ENCODE measurements at regions not wholly inside any gene's neighbourhood (a gene's known extent, or its start where the extent isn't known, plus 50 kb on each side); places are given as distances from the start of the nearest gene placed in this dataset.

- Histone ChIP-seq H3K27me3 (no peaks in the 10 kb centered on the region), H3K4me1 (no peaks in the 10 kb centered on the region), H3K36me3 (no peaks in the 10 kb centered on the region), H3K4me3 (no peak overlapping the region), H3K9me3 (no peaks in the 10 kb centered on the region), H3K27ac (no peak overlapping the region)
- intact Hi-C loops (cut with DNase I; ENCODE audit: low total_unique reads) = no loop called here
- no peak for DNase-seq
- TF ChIP-seq, protein P1, sequence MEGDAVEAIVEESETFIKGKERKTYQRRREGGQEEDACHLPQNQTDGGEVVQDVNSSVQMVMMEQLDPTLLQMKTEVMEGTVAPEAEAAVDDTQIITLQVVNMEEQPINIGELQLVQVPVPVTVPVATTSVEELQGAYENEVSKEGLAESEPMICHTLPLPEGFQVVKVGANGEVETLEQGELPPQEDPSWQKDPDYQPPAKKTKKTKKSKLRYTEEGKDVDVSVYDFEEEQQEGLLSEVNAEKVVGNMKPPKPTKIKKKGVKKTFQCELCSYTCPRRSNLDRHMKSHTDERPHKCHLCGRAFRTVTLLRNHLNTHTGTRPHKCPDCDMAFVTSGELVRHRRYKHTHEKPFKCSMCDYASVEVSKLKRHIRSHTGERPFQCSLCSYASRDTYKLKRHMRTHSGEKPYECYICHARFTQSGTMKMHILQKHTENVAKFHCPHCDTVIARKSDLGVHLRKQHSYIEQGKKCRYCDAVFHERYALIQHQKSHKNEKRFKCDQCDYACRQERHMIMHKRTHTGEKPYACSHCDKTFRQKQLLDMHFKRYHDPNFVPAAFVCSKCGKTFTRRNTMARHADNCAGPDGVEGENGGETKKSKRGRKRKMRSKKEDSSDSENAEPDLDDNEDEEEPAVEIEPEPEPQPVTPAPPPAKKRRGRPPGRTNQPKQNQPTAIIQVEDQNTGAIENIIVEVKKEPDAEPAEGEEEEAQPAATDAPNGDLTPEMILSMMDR (IDR thresholded peaks at IDR 0.05) = no peak
Observed at GRCh38 chr4:136831553-136831952, 700.7 kb downstream of the PCDH18 start.

DNA sequence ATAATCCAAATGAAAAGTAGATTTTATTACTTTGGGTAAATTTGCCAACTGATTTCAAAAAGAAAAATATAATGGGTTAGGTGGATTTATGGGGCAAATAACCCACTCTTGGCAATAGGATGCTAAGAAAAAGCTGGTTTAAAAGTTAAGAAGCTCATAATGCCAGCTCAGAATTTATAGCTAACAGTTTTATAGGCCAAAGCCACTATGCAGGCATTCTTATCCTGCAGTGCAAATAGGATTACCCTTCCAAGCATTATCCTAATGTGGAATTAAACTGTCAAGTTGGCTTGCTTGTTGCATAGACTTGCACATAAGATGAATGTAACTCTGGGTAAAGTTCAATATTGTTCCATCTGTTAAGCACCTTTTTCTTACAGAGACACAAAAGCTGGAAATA lies 703.0 kb downstream of the PCDH18 start:
- intact Hi-C loops (cut with DNase I; ENCODE audit: low total_unique reads) = no loop called here
- no peak for DNase-seq
- TF ChIP-seq, protein P1 (IDR thresholded peaks at IDR 0.05) = no peak
- no peaks in the 10 kb centered on the region for H3K27me3 ChIP-seq
- H3K36me3 ChIP-seq = no peaks in the 10 kb centered on the region
- no peak overlapping the region for H3K4me3 ChIP-seq
- no peak overlapping the region for H3K27ac ChIP-seq
- no peaks in the 10 kb centered on the region for H3K4me1 ChIP-seq
- no peaks in the 10 kb centered on the region for H3K9me3 ChIP-seq

- Histone ChIP-seq H3K4me3 (no peak overlapping the region), H3K9me3 (no peaks in the 10 kb centered on the region), H3K27ac (no peak overlapping the region), H3K4me1 (no peaks in the 10 kb centered on the region), H3K36me3 (no peaks in the 10 kb centered on the region), H3K27me3 (no peaks in the 10 kb centered on the region)
- DNase-seq = no peak
- intact Hi-C loops (cut with DNase I; ENCODE audit: low total_unique reads) = no loop called here
- TF ChIP-seq, protein P1 (IDR thresholded peaks at IDR 0.05) = no peak
Observed at GRCh38 chr4:136823020-136823419, 709.3 kb downstream of the PCDH18 start.

DNA sequence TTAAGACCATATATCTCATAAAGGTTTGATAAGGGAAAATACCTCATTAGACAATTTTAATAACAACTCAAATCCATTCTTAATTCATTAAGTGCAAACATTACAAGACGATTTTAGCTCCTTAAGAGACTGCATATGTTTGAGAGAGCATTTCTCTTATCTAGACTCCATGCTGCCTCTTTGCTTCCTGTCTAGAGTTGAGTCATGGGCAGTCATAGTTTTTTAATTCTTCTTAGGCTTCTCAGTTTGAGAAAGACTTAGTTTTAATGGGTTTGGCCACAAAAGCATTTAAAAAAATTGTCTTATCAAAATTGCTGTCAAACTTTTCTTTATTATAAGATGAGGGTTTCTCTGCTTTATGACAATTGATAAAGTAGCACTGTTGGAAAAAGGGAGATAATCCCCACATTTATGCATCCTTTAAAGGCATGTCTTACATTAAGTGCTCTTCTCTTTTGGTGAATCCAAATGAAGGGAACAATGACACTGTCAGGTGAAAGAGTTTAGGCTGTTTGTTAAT lies 713.4 kb downstream of the PCDH18 start:
- Histone ChIP-seq H3K4me3 (no peak overlapping the region), H3K36me3 (no peaks in the 10 kb centered on the region), H3K9me3 (no peaks in the 10 kb centered on the region), H3K27me3 (no peaks in the 10 kb centered on the region), H3K4me1 (no peaks in the 10 kb centered on the region), H3K27ac (no peak overlapping the region)
- TF ChIP-seq, protein P1 (IDR thresholded peaks at IDR 0.05) = no peak
- no peak for DNase-seq
- intact Hi-C loops (cut with DNase I; ENCODE audit: low total_unique reads) = no loop called here

DNA sequence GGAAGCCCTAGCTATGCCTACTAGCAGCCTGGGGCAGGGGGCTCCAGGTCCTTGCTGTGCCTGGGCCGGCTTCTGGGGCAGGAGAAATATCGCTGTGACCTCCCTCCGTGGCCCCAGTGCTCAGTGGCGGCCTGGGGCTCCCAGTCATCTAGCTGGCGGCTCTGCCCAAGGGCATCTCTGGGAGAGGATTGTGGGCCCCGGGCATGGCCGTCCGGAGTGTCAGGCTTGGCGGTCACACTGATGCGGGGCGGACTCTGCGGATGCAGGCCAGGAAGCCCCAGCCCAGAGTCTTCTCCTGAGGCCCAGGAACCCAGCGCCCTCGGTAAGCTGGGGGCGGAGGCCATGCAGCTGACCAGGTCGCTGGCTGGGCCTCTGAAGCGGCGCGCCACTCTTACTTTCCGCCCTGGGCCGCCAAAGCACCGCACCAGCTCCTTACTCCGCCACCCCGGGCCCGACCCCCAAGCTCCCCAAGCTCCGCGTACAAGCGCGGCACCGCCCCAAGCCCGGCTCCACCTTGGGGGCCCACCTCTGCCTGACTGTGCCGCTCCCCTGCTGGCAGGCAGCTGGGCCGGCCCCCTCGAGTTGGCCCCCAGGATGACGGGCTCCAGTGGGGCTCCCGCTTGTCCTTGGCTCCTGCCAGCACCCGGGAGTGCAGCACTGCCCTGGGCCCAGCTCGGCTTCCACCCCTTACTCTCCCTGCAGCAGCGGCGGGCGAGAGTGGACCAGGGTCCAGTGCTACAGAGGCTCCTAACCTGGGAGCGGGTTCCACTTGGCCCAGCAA lies 720.0 kb downstream of the PCDH18 start:
- Histone ChIP-seq H3K4me1 (no peaks in the 10 kb centered on the region), H3K27me3 (no peaks in the 10 kb centered on the region), H3K36me3 (no peaks in the 10 kb centered on the region), H3K27ac (no peak overlapping the region), H3K9me3 (no peaks in the 10 kb centered on the region), H3K4me3 (no peak overlapping the region)
- TF ChIP-seq, protein P1 (IDR thresholded peaks at IDR 0.05) = no peak
- intact Hi-C loops (cut with DNase I; ENCODE audit: low total_unique reads) = no loop called here
- DNase-seq = no peak

Data from tibial artery (tissue), 4 donors.